ENCODE measurements at regions not wholly inside any gene's neighbourhood (a gene's known extent, or its start where the extent isn't known, plus 50 kb on each side); places are given as distances from the start of the nearest gene placed in this dataset.
"Not testable (repeated sequence)": the region's sequence is repeated elsewhere in the genome, so short reads cannot be mapped to it uniquely, and the experiment has no call there.

DNA sequence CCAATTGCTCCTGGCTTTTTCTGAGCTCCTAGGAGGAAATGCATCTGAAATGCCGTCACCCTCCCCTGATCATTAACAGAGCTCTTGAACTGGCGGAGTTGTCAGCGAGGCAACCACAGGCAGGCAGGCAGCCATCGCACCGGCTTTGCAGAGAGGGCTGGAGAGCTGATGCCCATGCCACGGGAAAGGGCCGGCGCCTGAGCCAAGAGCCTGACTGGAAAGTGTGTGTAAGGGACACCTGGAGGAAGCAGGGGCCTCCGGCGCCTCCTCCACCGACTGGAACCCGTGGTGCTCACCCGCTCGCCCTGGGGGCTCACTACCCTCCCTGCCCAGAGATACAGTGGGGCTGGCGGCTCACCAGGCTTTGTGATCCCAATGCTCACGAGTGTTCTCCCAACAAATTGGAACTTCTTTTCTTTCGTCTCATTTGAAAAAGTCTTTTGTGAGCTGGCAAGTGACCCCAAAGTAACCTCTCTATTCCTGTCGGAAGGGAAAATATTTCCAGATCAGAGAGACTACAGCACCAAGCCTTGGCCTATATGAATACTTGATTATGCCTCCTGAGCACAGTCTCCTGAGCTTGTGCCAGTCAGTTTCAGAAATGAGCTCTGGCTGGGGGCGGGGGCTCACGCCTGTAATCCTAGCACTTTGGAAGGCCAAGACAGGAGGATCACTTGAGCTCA, 97.7 kb upstream of the SLC25A33 start:
- DNase-seq (ENCODE audit: low spot score) = no peak

- no peak for DNase-seq (ENCODE audit: low spot score)
Observed at GRCh38 chr1:9442278-9442846, 96.9 kb upstream of the SLC25A33 start.

- no peak for DNase-seq (ENCODE audit: low spot score)
Observed at GRCh38 chr1:9442986-9443385, 96.3 kb upstream of the SLC25A33 start.

DNA sequence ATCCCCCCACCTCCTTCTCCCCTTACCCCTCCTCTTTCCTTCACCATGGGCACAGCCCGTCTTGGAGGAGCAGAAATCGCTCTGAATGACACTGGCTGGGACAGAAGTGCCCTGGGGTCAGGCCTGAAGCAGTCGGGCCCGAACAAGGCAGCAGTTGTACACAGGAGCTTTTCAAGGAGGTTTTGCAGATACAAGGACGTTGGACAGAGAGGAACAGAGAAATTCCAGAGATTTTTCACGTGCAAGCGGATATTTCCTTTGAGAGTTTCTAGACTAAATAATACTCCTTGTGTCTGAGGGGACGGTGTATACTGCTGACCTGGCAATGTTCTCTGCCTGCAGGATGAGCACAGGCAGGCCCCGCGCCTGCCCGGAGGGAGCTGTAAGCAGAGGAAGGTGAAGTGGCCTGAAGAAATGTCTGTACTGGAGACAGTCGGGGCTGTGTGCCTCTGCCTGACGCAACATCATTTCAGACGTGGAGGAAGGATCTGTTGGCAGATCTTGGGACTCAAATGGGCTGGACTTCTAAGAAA, 95.3 kb upstream of the SLC25A33 start:
- DNase-seq (ENCODE audit: low spot score) = no peak

DNA sequence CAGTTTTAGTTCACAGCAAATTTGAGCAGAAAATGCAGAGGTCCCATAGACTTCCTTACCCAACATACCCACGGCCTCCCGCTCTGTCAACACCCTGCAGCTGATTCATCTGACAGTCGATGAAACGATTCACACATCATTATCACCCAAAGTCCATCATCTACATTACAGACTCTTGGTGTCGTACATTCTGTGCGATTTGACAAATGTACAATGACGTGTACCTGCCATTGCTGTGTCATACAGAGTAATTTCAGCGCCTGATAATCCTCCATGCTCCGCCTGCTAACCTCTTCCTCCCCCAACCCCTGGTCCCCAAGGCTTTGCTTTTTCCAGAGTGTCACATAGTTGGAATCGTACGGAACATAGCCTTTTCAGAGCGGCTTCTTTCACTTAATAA, 94.7 kb upstream of the SLC25A33 start:
- DNase-seq (ENCODE audit: low spot score) = no peak

- DNase-seq (ENCODE audit: low spot score) = not testable (repeated sequence)
Observed at GRCh38 chr1:9445081-9445480, 94.2 kb upstream of the SLC25A33 start.

GRCh38 chr1:9447215-9447960, 91.9 kb upstream of the SLC25A33 start:
- DNase-seq (ENCODE audit: low spot score) = no peak

DNA sequence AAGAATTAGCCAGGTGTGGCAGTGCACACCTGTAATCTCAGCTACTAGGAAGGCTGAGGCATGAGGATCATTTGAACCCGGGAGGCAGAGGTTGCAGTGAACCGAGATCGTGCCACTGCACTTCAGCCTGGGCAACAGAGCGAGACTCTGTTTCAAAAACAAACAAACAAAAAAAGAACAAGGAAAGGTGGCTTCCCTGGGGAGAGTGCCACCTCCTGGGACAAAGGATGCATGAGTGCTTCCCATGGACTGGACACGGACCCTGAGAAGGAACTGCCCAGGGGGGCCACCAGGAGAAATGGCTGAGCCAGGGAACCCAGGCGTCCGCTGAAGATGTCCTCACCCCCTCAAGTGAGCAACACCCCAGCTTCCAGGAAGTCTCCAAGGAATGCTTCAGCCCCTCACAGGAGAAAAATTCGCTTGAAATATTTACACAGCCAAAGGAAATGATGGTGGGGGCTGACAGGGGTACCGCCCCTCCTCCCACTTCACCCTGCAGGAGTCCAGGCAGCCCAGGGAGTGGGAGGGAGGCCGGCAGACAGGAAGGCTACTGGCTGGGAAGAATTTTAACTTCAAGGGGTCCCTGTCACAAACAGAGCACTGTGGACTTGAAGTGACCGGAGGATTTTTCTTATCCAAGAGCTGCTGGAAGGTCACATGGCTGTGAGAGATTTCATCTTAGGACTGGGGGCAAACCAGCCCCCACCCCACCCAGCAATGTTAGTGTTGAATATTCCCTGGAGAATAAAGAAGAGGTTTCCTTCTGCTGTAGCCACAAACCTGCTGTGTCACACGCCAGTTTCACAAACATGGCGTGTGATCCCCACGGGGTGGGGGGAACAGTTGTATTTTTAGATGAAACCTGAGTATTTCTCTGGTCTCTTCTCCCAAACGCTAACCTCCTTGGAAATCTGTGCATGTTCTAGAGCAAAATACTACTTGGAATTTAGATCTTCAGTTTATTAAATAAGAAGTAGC, 90.8 kb upstream of the SLC25A33 start:
- DNase-seq (ENCODE audit: low spot score) = no peak

DNA sequence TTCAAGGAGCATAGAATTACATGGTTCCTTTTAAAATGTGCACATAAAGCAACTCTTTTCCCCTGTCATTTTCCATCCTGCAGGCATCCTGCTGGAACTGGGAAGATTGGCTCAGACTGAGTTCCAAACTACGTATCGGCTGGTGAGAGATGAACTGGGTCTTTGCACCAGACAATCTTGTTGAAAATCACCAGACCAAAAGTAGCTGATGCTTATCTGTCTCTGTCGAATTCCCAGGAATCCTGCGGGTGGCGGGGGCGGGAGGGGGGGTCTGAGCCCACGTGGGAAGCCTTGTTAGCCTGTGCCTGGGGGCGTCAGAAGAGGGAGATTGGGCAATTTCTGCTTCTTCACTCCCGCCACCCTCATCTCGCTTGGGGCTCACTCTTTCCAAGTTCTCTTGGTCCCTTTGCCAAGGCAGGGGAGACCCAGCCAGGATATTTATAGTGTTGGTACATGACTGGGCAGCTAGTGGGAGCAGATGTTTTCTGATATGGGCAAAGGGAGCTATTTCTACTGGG, 90.1 kb upstream of the SLC25A33 start:
- DNase-seq (ENCODE audit: low spot score) = no peak

DNA sequence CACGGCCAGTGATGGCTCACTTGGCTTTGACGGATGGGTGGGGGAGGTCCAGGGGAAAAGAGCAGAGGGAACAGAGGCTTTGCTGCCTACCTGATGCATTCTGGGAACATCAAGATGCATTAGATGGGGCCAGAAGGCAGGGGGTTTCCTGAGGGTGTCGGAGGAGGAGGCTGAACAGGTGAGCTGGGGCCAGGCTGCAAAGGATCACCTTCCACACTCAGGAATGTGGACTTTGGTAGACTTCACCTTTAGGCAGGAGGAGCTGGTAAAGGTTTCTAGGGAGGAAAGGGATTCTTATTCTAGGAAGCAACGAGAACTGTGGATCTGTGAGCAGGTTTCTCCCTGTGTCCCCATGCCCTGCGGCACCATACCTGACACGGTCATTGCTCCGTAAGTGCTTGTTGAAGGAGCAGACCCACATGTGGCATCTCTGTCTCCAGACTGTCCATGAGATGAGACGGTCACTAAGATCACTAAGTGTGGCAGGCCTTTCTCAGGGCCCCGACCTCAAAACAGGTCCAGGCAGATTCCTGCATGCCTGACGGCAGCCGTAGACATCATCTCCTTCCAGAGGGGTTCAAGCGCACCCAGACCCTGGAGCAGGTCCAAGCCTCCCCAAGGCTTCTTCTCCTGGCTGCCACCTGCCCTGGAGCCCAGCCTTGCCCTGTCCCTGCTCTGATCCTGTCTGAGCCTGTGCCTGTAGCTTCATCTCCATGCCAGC, 89.1 kb upstream of the SLC25A33 start:
- no peak for DNase-seq (ENCODE audit: low spot score)

- DNase-seq (ENCODE audit: low spot score) = no peak
Observed at GRCh38 chr1:9451081-9451480, 88.2 kb upstream of the SLC25A33 start.

GRCh38 chr1:9452516-9453140, 86.6 kb upstream of the SLC25A33 start:
- no peak for DNase-seq (ENCODE audit: low spot score)

DNA sequence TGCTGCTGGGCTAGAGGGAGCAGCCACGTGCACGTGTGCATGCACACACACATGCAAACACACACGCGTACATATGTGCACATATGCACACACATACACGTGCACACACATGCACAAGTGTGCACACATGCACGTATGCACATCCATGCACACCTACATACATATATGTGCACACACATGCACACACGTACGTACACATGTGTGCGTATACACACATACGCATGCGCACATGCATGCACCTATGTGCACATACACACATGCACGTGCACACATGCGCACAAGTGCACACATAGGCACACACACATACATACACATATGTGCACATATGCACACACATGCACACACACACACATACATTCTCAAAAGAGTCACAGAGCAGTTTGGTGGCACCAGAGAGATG, 85.9 kb upstream of the SLC25A33 start:
- no peak for DNase-seq (ENCODE audit: low spot score)

DNA sequence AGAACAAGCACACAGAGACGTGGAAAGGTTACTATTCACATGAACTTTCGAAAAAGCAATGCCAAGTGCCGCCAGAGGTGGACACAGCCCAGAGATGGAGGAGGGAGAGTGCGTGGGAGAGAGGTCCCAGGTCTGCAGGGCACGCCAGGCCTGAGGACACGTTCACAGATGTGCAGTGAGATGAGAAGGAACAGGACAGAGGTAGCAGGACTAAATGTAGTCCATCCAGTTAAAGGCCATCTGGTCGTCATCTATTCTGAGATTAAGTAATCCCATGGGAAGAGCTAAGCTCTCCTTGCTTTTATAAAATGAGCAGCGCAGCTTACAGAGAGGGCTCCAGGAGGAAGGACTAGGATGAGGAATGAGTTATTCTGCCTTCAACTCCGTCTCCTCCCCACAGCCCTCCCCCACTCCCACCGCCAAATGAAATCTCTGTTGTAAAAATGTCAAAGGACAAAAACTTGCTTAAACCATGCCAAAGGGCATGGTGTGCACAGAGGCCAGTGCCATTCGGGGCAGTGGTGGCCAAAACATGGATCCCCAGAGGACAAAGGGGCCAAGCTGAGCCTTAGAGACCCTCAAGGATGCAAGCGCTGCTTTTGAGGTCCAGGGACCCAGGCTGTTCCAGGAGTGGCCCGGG, 85.4 kb upstream of the SLC25A33 start:
- no peak for DNase-seq (ENCODE audit: low spot score)

DNA sequence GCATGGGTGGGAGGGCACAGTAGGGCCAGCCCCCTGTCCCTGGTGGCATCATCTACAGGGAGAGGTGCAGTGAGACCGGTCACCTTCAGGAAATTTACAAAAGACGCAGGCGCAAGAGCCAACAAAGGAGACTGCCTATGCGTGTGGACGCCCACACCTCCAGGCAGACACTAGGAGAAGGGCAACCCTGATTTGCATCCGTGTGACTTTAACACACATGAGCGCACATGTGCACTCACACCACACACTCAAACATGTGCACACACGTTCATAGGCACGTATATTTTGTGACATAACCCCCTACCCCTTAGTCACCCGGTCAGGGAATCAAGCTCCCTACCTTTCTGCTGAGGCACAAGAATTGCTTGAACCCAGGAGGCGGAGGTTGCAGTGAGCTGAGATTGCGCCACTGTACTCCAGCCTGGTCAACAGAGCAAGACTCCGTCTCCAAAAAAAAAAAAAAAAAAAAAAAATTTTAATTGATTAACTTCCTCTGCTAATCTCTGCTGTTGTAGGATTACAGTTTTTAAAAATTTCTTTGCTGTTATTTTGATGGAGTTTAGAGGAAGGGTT, 84.7 kb upstream of the SLC25A33 start:
- no peak for DNase-seq (ENCODE audit: low spot score)

DNA sequence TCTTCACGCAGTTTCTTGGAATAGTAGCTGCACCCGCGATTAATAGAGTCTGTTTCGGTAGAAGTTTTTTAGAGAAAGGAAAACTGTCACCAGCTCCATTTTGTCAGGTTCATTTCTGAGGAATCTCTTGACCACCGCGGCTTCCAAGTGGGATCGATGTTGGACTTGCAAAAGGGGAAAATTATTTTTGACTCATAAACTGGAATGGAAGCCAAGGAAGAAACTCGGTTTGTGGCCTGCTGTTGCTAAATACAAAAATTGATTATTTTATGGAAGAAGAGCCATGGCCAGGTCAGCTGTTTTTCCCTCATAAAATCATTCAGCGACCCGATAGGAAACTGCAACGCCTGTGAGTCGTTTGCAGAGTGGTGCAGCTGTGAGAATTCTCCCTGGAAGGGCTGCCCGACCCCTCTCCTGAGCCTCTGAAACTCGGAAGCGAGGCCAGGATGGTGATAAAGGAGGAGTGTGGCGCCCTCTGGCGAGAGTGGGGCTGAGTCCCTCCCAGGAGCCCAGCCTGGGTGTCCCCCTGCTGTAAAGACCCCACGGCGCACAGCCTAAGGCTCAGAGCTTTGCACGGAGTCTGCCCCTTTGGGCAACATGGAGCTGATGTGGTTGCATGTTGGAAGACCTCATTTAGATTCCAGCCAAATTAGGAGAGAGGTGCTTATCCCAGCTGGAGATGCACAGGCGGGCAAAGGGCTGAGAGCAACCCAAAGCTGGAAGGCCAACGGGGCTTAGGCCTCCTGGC, 83.6 kb upstream of the SLC25A33 start:
- DNase-seq (ENCODE audit: low spot score) = peak; percentile 60

DNA sequence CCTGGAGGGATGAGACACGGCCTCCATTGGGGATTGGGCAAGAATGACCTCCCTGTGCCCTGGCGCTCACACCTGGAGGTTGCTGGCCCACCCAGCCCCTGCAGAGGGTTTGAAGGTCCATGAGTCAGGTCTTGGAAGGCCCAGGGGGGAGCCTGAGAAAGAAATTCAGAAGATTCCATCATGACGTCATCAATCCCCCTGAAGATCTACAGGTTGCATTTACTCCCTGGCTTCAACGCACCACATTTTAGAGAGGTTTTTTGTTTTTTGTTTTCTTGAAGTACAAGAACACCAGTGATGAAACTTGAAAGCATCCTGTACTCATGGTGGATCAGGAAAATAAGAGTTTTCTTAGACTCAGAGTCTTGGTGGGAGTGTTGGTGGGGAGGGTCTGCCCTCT, 82.4 kb upstream of the SLC25A33 start:
- DNase-seq (ENCODE audit: low spot score) = no peak

DNA sequence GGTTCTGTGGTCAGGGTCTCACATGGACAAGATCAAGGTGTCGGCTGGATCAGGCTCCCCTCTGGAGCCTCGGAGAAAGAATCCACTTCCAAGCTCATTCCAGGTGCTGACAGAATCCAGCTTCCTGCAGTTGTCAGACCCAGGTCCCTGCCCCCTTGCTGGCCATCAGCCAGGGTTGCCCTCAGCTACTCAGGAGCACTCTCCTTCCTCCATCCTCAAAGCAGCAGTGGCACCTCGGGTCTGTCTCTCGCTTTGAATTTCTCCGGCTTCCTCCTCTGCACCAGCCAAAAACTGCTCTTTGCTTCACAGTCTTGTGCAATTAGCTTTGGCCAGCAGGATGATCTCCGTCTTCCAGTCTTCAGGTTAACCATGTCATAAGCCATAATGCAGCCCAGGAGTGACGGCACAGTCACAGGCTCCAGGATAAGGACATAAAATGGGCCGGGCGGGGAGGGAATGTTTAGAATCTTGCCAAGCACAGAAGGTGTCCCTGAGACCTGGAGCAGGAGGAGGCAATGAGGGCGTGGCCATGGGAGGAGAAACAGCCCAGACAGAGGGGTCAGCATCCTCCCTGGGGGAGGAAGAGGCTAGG, 79.4 kb upstream of the SLC25A33 start:
- no peak for DNase-seq (ENCODE audit: low spot score)
